Testis (tissue), 2 donors: ENCODE measurements at regions not wholly inside any gene's neighbourhood (a gene's known extent, or its start where the extent isn't known, plus 50 kb on each side); places are given as distances from the start of the nearest gene placed in this dataset.
A peak's percentile ranks its signal among the peaks of the same experiment; 100 is the strongest.

Experiments
- DNase-seq: peaks from one replicate; pipeline ENCODE4 v3.0.0-alpha.2; 2019
- H3K27ac ChIP-seq, 2 donors: fragments of 200-600 bp; sonication (generic); one replicate each; pipeline ENCODE4 v1.5.1; 2019
- H3K27me3 ChIP-seq: fragments of 200-600 bp; sonication (generic); one replicate; pipeline ENCODE4 v1.5.1; 2019
- H3K36me3 ChIP-seq: fragments of 200-600 bp; sonication (generic); one replicate; pipeline ENCODE4 v1.5.1; 2017; ENCODE audit warnings: low read depth; ENCODE audit errors: missing control alignments
- H3K4me1 ChIP-seq: fragments of 200-600 bp; sonication (generic); one replicate; pipeline ENCODE4 v1.5.1; 2019
- H3K4me3 ChIP-seq, 2 donors: fragments of 200-600 bp; sonication (generic); one replicate each; pipeline ENCODE4 v1.5.1; 2017 to 2019
- H3K9me3 ChIP-seq: fragments of 200-600 bp; sonication (generic); one replicate; pipeline ENCODE4 v1.5.1; 2017
- POLR2A ChIP-seq: fragments of 450-650 bp; IDR thresholded peaks from one replicate; pipeline ENCODE4 v1.6.1; 2017; ENCODE audit warnings: antibody characterized with exemption, mild to moderate bottlenecking, moderate library complexity
- WGBS, 2 donors: methylation state at CpG; one replicate each; pipeline ENCODE4 v1.1.5; 2018; 5-methylcytosine and 5-hydroxymethylcytosine counted together
- intact Hi-C: fragments of 100-400 bp; cut with DNase I; formaldehyde crosslinking; loops from one replicate; pipeline ENCODE4 v1.15.1; 2023; ENCODE audit warnings: low total_unique reads
- TF ChIP-seq, protein P1 (sequence below), 3 experiments: fragments of 450-650 bp in 2 of 3; fragments of 200-600 bp in 1 of 3; sonication (generic) in 1 of 3; IDR thresholded peaks; one replicate each; pipeline ENCODE4 v1.5.1; 2016 to 2019; ENCODE audit warnings: antibody characterized with exemption in 3 of 3, mild to moderate bottlenecking in 2 of 3, moderate library complexity in 1 of 3

GRCh38 chr21:16285605-16286126 lies 555.9 kb downstream of the USP25 start:
- H3K27ac ChIP-seq, result peak overlapping the region in 1 of 2 donors; percentile 11
- peaks cover 17% of the 10 kb centered on the region for H3K4me1 ChIP-seq
- DNase-seq, result no peak

GRCh38 chr21:16287046-16287445 lies 557.3 kb downstream of the USP25 start:
- no peaks in the 10 kb centered on the region for H3K27me3 ChIP-seq
- H3K4me1 ChIP-seq, result peaks cover 5% of the 10 kb centered on the region
- H3K4me3 ChIP-seq, result no peak overlapping the region
- WGBS, 2 donors, result 56 to 68% methylated on average over 2 of the region's 2 CpGs
- DNase-seq, result no peak
- TF ChIP-seq, protein P1, sequence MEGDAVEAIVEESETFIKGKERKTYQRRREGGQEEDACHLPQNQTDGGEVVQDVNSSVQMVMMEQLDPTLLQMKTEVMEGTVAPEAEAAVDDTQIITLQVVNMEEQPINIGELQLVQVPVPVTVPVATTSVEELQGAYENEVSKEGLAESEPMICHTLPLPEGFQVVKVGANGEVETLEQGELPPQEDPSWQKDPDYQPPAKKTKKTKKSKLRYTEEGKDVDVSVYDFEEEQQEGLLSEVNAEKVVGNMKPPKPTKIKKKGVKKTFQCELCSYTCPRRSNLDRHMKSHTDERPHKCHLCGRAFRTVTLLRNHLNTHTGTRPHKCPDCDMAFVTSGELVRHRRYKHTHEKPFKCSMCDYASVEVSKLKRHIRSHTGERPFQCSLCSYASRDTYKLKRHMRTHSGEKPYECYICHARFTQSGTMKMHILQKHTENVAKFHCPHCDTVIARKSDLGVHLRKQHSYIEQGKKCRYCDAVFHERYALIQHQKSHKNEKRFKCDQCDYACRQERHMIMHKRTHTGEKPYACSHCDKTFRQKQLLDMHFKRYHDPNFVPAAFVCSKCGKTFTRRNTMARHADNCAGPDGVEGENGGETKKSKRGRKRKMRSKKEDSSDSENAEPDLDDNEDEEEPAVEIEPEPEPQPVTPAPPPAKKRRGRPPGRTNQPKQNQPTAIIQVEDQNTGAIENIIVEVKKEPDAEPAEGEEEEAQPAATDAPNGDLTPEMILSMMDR (IDR thresholded peaks at IDR 0.05), result no peak
- TF ChIP-seq POLR2A, result no peak
- H3K9me3 ChIP-seq, result no peaks in the 10 kb centered on the region
- intact Hi-C loops, result no loop called here
- no peaks in the 10 kb centered on the region for H3K36me3 ChIP-seq
- no peak overlapping the region for H3K27ac ChIP-seq

More at GRCh38 chr21:16285605-16286126, 555.9 kb downstream of the USP25 start:
- Histone ChIP-seq H3K27me3 (no peaks in the 10 kb centered on the region), H3K36me3 (no peaks in the 10 kb centered on the region), H3K9me3 (no peaks in the 10 kb centered on the region), H3K4me3 (no peak overlapping the region)
- intact Hi-C loops, result no loop called here
- 56 to 76% methylated on average over 5 of the region's 5 CpGs for WGBS, 2 donors
- TF ChIP-seq, protein P1 (IDR thresholded peaks at IDR 0.05), result no peak
- no peak for TF ChIP-seq POLR2A

- TF ChIP-seq POLR2A, result no peak
- TF ChIP-seq, protein P1 (IDR thresholded peaks at IDR 0.05), result no peak
- no peaks in the 10 kb centered on the region for H3K4me1 ChIP-seq
- no peak for DNase-seq
- H3K27me3 ChIP-seq, result no peaks in the 10 kb centered on the region
- H3K27ac ChIP-seq, result no peak overlapping the region
- no peak overlapping the region for H3K4me3 ChIP-seq
- no peaks in the 10 kb centered on the region for H3K36me3 ChIP-seq
- H3K9me3 ChIP-seq, result no peaks in the 10 kb centered on the region
- intact Hi-C loops, result no loop called here
- WGBS, 2 donors, result 64 to 69% methylated on average over 7 of the region's 7 CpGs
Observed at GRCh38 chr21:16291296-16291695, 561.5 kb downstream of the USP25 start.

- TF ChIP-seq, protein P1 (IDR thresholded peaks at IDR 0.05), result no peak
- TF ChIP-seq POLR2A, result no peak
Observed at GRCh38 chr21:16294128-16294527, 564.3 kb downstream of the USP25 start.

GRCh38 chr21:16302851-16303282 lies 573.1 kb downstream of the USP25 start:
- WGBS, 2 donors, result 45 to 54% methylated on average over 4 of the region's 4 CpGs
- peak; percentile 61 for DNase-seq
- Histone ChIP-seq H3K27me3 (no peaks in the 10 kb centered on the region), H3K9me3 (no peaks in the 10 kb centered on the region), H3K4me1 (peaks cover 8% of the 10 kb centered on the region), H3K4me3 (no peak overlapping the region), H3K27ac (peak overlapping the region; percentile 42 to 85), H3K36me3 (no peaks in the 10 kb centered on the region)
- intact Hi-C loops, result no loop called here
- TF ChIP-seq POLR2A, result no peak
- TF ChIP-seq, protein P1 (IDR thresholded peaks at IDR 0.05), result no peak

More at GRCh38 chr21:16294128-16294527, 564.3 kb downstream of the USP25 start:
- Histone ChIP-seq H3K27ac (no peak overlapping the region), H3K4me3 (no peak overlapping the region), H3K27me3 (no peaks in the 10 kb centered on the region), H3K4me1 (no peaks in the 10 kb centered on the region), H3K9me3 (no peaks in the 10 kb centered on the region), H3K36me3 (no peaks in the 10 kb centered on the region)
- 89 to 90% methylated on average over 5 of the region's 5 CpGs for WGBS, 2 donors
- intact Hi-C loops, result no loop called here
- DNase-seq, result no peak
